SKM-1 treated with dmso at 0.1 percent for 144 hours (cell line): ENCODE measurements at regions not wholly inside any gene's neighbourhood (a gene's known extent, or its start where the extent isn't known, plus 50 kb on each side); places are given as distances from the start of the nearest gene placed in this dataset.

Experiments
- DNase-seq: peaks from one replicate; lab custom pipeline; 2025; ENCODE audit not compliant: unreplicated experiment; lab: John Stamatoyannopoulos, UW

GRCh38 chr4:175947117-175947722, 118.4 kb upstream of the WDR17 start:
- DNase-seq: peak; percentile 8

- DNase-seq: no peak
These were observed 113.8 kb upstream of the WDR17 start for GRCh38 chr4:175951794-175952193.

- no peak for DNase-seq
These were observed 112.5 kb upstream of the WDR17 start for GRCh38 chr4:175953116-175953515.

GRCh38 chr4:175953960-175954521, 111.6 kb upstream of the WDR17 start:
- DNase-seq: peak; percentile 9

DNA sequence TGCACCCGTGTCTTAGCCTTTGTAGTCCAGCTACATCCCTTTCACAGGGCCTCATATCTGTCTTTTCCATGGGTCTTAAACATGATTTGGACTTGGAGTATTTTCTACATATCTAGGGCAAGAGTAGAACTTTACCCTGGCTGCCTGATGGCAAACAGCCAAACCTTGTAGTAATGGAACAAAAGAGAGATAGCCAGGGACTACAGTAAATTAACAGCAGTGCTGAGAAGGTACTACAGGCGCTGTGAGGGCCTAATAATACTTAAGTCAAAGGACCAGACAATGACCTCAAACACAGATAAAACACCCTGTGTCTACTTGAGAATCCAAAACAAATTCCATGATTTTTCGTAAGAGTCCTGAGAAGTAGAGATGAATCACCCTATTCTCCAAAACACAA, 111.0 kb upstream of the WDR17 start:
- DNase-seq: no peak

- no peak for DNase-seq
These were observed 104.0 kb upstream of the WDR17 start for GRCh38 chr4:175961604-175962003.

GRCh38 chr4:175970072-175970471, 95.6 kb upstream of the WDR17 start:
- DNase-seq: no peak

- no peak for DNase-seq
These were observed 94.9 kb upstream of the WDR17 start for GRCh38 chr4:175970724-175971123.

DNA sequence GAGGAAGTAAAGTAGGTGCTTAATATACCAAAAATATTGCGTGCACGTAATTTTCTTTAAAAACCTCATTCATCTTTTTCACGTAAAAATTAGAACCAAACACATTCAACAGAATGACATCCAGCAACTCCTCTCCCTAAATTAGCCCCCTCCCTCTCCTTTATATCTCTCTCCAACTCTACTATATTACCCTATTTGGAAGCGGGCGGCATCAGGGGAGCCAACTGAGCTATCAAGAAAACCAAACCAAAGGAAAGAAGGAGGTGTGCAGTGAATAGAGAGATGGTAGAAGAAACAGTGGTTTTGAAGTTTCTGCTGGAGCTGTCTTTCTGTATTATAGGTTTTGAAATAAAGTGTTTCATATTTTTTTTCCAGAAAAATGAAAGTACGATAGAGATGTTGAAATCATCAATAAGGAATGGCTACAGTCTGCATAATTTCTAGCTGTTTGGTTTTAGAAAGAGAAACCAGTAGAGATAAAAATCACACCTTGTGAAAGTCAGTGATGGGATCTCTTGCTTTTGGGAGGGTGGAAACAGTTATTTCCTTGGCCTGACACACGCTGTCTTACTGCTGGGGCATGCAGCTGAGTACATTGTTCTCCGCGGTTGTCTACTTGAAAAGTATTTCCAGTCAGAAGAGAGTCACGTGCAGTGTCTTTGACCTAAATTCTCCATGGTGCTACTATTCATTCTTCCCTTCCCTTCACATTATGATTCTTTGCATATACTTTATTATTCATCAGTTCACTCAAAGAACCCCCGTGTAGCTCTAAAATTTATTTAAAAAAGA, 94.1 kb upstream of the WDR17 start:
- no peak for DNase-seq

- no peak for DNase-seq
These were observed 92.4 kb upstream of the WDR17 start for GRCh38 chr4:175973027-175973923.

GRCh38 chr4:175983636-175984035, 82.0 kb upstream of the WDR17 start:
- no peak for DNase-seq

GRCh38 chr4:175986668-175987067, 79.0 kb upstream of the WDR17 start:
- DNase-seq: no peak

DNA sequence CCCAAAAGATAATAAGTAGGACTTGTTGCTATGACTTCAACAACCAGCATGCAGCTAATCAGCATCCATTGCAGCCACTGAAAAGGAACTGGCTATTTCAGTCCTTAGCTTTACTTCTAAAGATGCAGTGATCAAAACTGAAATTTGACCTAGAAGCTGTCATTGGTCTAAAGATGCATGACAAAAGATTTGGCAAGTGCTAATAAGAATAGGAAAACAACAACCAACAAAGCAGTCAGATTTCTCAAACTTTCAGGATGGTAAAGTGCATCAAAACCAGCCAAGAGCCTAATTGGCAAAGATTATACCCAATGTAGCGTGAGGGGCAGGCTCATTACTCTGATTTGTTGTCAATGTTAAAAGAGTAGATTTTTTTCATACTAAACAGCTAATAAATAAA, 77.1 kb upstream of the WDR17 start:
- DNase-seq: no peak

DNA sequence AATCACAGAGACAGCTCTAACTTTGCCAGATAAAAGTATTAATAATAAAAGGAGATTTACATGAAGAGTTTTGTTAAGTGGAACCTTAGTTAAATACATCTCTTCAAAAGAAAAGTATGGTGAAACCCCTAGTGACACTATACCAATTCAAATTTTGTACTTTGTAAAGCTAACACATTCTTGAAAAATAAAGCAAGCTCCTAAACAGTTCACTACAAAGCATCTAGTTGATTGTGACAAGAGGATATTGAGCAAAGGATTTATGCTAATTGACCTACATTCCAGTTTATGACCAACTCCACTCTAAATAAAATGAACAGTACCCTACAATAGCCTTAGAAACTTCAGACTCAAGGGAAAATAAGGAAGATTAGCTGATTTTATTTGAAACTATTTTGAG, 69.4 kb upstream of the WDR17 start:
- DNase-seq: no peak

DNA sequence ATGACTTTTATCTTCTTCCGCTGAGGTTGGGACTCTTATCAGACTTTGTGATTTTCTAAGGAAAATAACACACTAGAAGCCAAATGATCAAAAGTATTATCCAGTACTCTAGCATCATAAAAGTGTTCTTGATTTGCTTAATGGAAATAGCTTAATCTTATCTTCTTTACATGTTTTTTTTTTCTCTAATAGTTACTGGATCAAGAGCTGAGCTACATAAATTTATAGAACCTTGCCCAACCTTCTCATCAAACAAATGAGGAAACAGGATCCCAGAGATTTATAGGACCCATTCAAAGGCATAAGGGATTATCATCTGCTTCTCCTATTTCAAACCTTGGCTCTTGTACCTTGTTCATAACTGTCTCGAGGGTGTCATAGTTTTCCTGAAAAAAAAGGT, 68.3 kb upstream of the WDR17 start:
- no peak for DNase-seq

DNA sequence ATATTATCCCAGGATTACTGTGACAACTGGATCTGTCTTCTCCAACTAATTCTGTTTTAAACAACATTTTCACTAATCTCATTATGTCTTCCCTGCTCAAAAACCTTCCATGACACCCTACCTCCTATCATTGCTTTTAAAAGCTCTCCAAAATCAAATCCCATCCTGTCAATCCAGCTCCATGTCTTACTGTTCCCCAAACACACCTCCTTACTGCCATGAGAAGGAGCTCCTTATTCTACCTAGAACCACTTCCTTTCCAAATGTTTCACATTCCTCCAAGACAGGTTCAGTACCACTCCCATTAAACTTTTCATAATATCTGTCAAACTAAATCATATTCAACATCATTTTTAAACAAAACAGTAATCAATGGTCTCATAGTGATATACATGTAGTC, 66.9 kb upstream of the WDR17 start:
- DNase-seq: no peak

DNA sequence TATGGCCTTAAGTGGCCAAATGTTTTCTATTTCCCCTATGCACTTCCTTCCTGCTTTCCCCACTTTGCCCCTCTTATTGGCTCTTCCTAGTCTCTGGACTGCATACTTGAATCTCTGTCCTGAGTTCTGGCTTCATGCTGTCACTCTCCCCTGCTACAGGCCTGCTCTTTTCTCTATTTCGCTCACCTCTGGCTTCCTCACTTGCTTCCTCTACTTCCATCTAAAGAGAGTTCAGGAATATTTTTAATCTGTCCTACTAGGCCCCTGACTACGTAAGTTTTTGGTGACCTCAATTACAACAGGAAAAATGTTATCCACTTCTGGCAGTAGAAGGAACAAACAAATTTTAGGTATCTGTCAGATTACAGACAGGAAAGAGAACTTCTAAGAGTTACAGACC, 65.7 kb upstream of the WDR17 start:
- no peak for DNase-seq

DNA sequence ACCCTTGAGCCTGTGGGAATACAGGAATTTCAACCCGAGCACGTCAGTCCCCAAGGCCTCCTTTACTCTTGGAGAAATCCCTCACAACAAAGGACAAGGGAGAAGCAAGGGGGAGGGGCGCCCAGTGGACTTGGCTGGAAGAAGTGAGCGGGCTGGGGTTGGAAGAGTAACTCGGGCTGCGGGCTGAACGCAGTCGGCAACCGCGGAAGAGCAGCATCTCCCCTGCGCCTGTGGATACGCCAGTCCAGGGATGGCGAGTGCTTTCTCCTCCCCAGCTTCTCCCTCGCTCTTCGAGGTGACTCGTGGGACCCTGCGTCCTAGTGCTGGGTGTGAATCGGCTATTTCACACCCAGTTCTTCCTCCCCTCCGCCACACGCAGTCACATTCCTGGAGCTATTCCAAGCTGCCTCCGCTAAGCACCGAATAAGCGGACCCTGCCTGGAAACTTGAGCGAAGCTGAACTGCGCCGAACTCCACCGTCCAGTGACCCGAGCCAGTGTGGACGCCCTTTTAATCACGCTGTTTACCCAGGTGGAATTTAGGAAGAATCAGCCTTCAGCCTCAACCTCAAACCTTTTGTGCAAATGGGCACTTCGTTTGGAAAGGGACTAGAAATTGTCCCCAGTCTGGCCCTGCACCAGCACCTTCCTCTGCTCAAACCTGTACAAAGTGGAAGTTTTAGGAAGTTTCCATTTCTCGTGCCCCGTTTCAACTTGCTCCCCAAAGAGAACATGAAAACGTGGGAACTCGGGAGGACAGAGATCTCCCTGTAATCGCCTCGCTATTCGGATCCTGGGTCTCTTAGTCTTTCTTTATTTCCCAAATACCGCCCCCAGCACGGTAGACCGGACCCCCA, 64.3 kb upstream of the WDR17 start:
- no peak for DNase-seq

- no peak for DNase-seq
These were observed 63.5 kb upstream of the WDR17 start for GRCh38 chr4:176002007-176002613.

DNA sequence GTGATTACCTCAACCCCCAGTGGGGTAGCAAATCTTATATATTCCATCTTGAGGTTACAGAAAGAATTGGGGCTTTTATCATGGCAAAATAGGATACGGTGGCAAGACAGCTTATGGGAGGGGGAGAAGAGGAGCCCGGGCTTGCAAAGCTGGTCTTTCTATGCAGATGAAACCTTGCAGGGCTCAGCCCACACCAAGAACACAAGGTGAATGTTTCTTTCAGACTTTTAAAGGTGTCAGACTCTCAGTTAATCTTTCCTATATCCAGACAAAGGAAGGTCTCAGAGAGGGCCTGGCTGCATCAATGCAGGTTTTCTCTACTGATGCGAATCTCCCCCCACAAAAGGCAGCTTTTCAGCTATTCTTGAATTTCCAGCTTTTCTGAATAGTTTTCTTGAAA, 59.9 kb upstream of the WDR17 start:
- no peak for DNase-seq
